HepG2 (cell line): ENCODE measurements at regions not wholly inside any gene's neighbourhood (a gene's known extent, or its start where the extent isn't known, plus 50 kb on each side); places are given as distances from the start of the nearest gene placed in this dataset.

Experiments
- ATAC-seq: fragments of 200-7000 bp; cut with Tn5 transposase; 3 replicates; pipeline ENCODE4 v1.9.1; 2020; ENCODE audit warnings: mild to moderate bottlenecking, moderate library complexity
- BruUV-seq: library from RNA; stranded (reverse); fragments of 400-500 nt; replicated peaks from 2 replicates; lab custom pipeline; 2021; lab: Mats Ljungman, UMichigan
- CTCF ChIA-PET: fragments of 300-600 bp; formaldehyde crosslinking; extraction: SDS; loops from one replicate; lab custom pipeline; 2021; ENCODE audit warnings: low total read pairs, inconsistent platforms, low intra/inter-chr PET ratio; lab: Yijun Ruan, JAX
- POLR2A ChIA-PET: fragments of 350-600 bp; sonication (Branson Sonifier 250); formaldehyde crosslinking; loops from one replicate; lab custom pipeline; 2020; ENCODE audit warnings: antibody characterized with exemption, inconsistent platforms; lab: Yijun Ruan, JAX
- DNase-seq: peaks from one replicate; pipeline ENCODE4 v3.0.0-alpha.2; 2015; ENCODE audit warnings: low spot score
- FAIRE-seq: peaks from 3 replicates; lab custom pipeline; 2011; peaks lifted over from hg19 to GRCh38; lab: Jason Lieb, UNC
- H2AFZ ChIP-seq: one replicate; pipeline ENCODE4 v1.6.1; 2011; ENCODE audit warnings: low read length, inconsistent platforms
- H3K27ac ChIP-seq: fragments of 300-600 bp; 3 replicates; pipeline ENCODE4 v1.8.0; 2011; ENCODE audit warnings: mixed run types, mild to moderate bottlenecking, mixed read lengths, low read length, inconsistent platforms; ENCODE audit not compliant: insufficient read depth; ENCODE audit errors: extremely low read length
- H3K27me3 ChIP-seq, 2 experiments: fragments of 200-600 bp in 1 of 2; 2 replicates in 1 of 2; 3 replicates in 1 of 2; pipeline versions ENCODE4 v1.6.0 to v1.8.0; 2011; ENCODE audit warnings: low read length in 2 of 2, mild to moderate bottlenecking in 2 of 2, moderate library complexity in 2 of 2, inconsistent platforms in 1 of 2; ENCODE audit not compliant: insufficient read depth in 2 of 2, control insufficient read depth in 1 of 2
- H3K36me3 ChIP-seq, 2 experiments: fragments of 200-600 bp in 1 of 2; replicated peaks in 1 of 2; 2 replicates in 1 of 2; 3 replicates in 1 of 2; pipeline versions ENCODE4 v1.5.1 to v1.8.0; 2011; ENCODE audit warnings: low read length in 2 of 2, inconsistent platforms in 1 of 2; ENCODE audit not compliant: insufficient read depth in 2 of 2, control insufficient read depth in 1 of 2
- H3K4me1 ChIP-seq: 2 replicates; pipeline ENCODE4 v1.5.1; 2012; ENCODE audit warnings: low read length, inconsistent platforms; ENCODE audit not compliant: insufficient read depth
- H3K4me2 ChIP-seq: 2 replicates; pipeline ENCODE4 v1.6.0; 2011; ENCODE audit warnings: low read depth, low read length, inconsistent platforms
- H3K4me3 ChIP-seq, 3 experiments: fragments of 200-600 bp in 1 of 3; sonication (generic), shearing (Covaris generic) in 1 of 3; replicated peaks in 1 of 3; 2 replicates each; pipeline ENCODE4 v1.5.1; 2011 to 2016; ENCODE audit warnings: low read length in 3 of 3, inconsistent platforms in 2 of 3, low read depth in 2 of 3, mild to moderate bottlenecking in 2 of 3, control low read depth in 1 of 3, mixed read lengths in 1 of 3; ENCODE audit not compliant: insufficient read depth in 1 of 3
- H3K79me2 ChIP-seq: one replicate; pipeline ENCODE4 v1.6.1; 2011; ENCODE audit warnings: low read length, inconsistent platforms; ENCODE audit not compliant: insufficient read depth
- H3K9ac ChIP-seq: 2 replicates; pipeline ENCODE4 v1.6.0; 2011; ENCODE audit warnings: mild to moderate bottlenecking, low read depth, low read length, inconsistent platforms; ENCODE audit not compliant: insufficient read depth
- H3K9me3 ChIP-seq: 2 replicates; pipeline ENCODE4 v1.5.1; 2012; ENCODE audit warnings: mild to moderate bottlenecking, low read length
- H4K20me1 ChIP-seq: 2 replicates; pipeline ENCODE4 v1.6.0; 2011; ENCODE audit warnings: inconsistent platforms, mild to moderate bottlenecking, low read length, moderate library complexity; ENCODE audit not compliant: insufficient read depth
- GATA4 ChIP-seq: sonication (generic); IDR thresholded peaks from 2 replicates; pipeline ENCODE4 v1.6.1; 2016; ENCODE audit warnings: antibody characterized with exemption, low read depth, borderline replicate concordance
- HNF4G ChIP-seq, 2 experiments: sonication (generic) in 1 of 2; formaldehyde crosslinking in 1 of 2; IDR thresholded peaks; 2 replicates each; pipeline versions ENCODE4 v1.4.0 to v1.6.1; 2011 to 2020; ENCODE audit warnings: borderline replicate concordance in 2 of 2, low read depth in 2 of 2, mild to moderate bottlenecking in 2 of 2, low read length in 1 of 2, missing genetic modification reagents in 1 of 2, moderate library complexity in 1 of 2
- HOXA9 ChIP-seq: sonication (generic); formaldehyde crosslinking; IDR thresholded peaks from 2 replicates; pipeline ENCODE4 v1.8.1; 2022; ENCODE audit warnings: missing genetic modification reagents, mild to moderate bottlenecking, moderate library complexity, borderline replicate concordance
- RFXANK ChIP-seq: IDR thresholded peaks from 2 replicates; pipeline ENCODE4 v1.6.1; 2016
- ZBTB42 ChIP-seq: sonication (generic); formaldehyde crosslinking; IDR thresholded peaks from 2 replicates; pipeline ENCODE4 v1.5.0; 2020; ENCODE audit warnings: mild to moderate bottlenecking, missing genetic modification reagents
- ZNF768 ChIP-seq: sonication (generic); formaldehyde crosslinking; IDR thresholded peaks from 2 replicates; pipeline ENCODE4 v1.4.0; 2020; ENCODE audit warnings: missing genetic modification reagents
- WGBS: methylation state at CpG from one replicate; pipeline ENCODE4 v1.1.6; 2017; ENCODE audit warnings: low lambda C conversion rate; 5-methylcytosine and 5-hydroxymethylcytosine counted together
- in situ Hi-C: cut with HindIII; loops from 2 replicates; pipeline ENCODE4 v1.10.0; 2017; ENCODE audit warnings: low pct_unique_long_range_greater_than_20kb; ENCODE audit not compliant: extremely low pct_ligation_motif_present
- intact Hi-C: fragments of 100-400 bp; cut with micrococcal nuclease; formaldehyde crosslinking; loops from one replicate; pipeline ENCODE4 v1.10.0; 2022; ENCODE audit not compliant: unreplicated experiment

GRCh38 chr2:160842286-160842685, 317.9 kb upstream of the TANK start:
- Histone ChIP-seq H3K4me1 (peaks cover 10% of the 10 kb centered on the region; the same call in 1 of the 2 replicates), H3K27me3 (no peaks in the 10 kb centered on the region; a peak in 1 of 5 replicates), H3K27ac (no peak overlapping the region), H2AFZ (no peak overlapping the region), H3K9ac (no peak overlapping the region), H4K20me1 (no peaks in the 10 kb centered on the region), H3K4me3 (no peak overlapping the region), H3K9me3 (peaks cover 7% of the 10 kb centered on the region; the same call in 1 of the 2 replicates), H3K4me2 (no peak overlapping the region), H3K36me3 (no peaks in the 10 kb centered on the region), H3K79me2 (no peaks in the 10 kb centered on the region)
- no TSS peak for BruUV-seq
- no peak for DNase-seq
- FAIRE-seq = no peak
- ATAC-seq = no peak
- ChIA-PET POLR2A (no interaction called here), CTCF (no interaction called here)
- intact Hi-C loops (no loop called here), in situ Hi-C loops (no loop called here)
- WGBS = 4% methylated on average over 4 of the region's 4 CpGs
- TF ChIP-seq ZBTB42 (CRISPR knock-in tag) (no peak), HNF4G (IDR thresholded peaks at IDR 0.05; ENCODE audit: borderline replicate concordance, low read depth, low read length) (no peak), HNF4G (CRISPR knock-in tag; IDR thresholded peaks at IDR 0.05; ENCODE audit: borderline replicate concordance, low read depth) (no peak), ZNF768 (no peak), GATA4 (no peak), HOXA9 (CRISPR knock-in tag) (no peak)

- Histone ChIP-seq H3K27me3 (no peaks in the 10 kb centered on the region), H3K27ac (no peak overlapping the region), H3K79me2 (no peaks in the 10 kb centered on the region), H3K9ac (no peak overlapping the region), H2AFZ (no peak overlapping the region), H3K36me3 (no peaks in the 10 kb centered on the region), H3K9me3 (no peaks in the 10 kb centered on the region), H3K4me3 (no peak overlapping the region), H4K20me1 (no peaks in the 10 kb centered on the region), H3K4me2 (no peak overlapping the region), H3K4me1 (no peaks in the 10 kb centered on the region)
- BruUV-seq = no TSS peak
- no peak for TF ChIP-seq RFXANK (CRISPR knock-in tag)
- DNase-seq = no peak
- ChIA-PET CTCF (no interaction called here), POLR2A (no interaction called here)
- intact Hi-C loops = no loop called here
- no peak for ATAC-seq
- no peak for FAIRE-seq
- 1% methylated on average over 2 of the region's 2 CpGs for WGBS
- in situ Hi-C loops = no loop called here
These were observed 301.1 kb upstream of the TANK start for GRCh38 chr2:160859096-160859495.
